ENCODE measurements at regions not wholly inside any gene's neighbourhood (a gene's known extent, or its start where the extent isn't known, plus 50 kb on each side); places are given as distances from the start of the nearest gene placed in this dataset.

DNA sequence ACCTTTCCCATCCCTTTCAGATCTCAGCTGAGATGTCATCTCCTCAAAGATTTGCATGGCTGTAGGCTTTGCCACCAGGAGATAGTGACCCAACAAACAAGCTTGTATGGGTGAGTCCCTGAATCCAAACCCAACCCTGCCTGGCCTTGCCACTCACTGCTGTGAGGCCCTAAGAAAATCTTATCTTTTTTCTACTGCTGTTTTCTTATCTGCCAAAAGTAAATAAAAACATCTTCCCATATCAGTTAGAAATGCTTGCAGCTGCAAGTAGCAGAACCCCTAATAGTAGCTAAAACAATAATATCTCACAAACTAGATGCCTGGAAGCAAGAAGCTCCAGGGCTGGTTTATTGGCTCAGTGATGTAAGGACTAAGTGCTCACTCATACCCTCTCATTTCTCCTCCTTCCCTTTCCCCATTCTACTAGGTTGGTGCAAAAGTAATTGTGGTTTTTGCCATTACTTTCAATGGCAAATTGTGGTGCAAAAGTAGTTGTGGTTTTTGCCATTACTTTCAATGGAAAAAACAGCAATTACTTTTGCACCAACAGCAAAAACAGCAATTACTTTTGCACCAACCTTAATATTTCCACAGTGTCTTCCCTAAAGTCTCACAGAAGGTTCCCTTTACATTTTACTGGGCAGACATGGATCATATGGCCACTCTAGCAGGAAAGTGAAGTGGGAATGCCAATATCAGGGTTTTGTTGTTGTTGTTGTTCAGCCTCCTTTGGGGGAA is 56.7 kb upstream of the PSMF1 start (continued):
- no peak for TF ChIP-seq SRSF1 (IDR thresholded peaks at IDR 0.05; ENCODE audit: low read depth, low read length)
- no peak for TF ChIP-seq ZNF507 (tag; conservative IDR thresholded peaks at IDR 0.05)
- no peak for TF ChIP-seq ZKSCAN1 (IDR thresholded peaks at IDR 0.05; ENCODE audit: low read depth, low read length)
- no peak for TF ChIP-seq PRPF4 (IDR thresholded peaks at IDR 0.05; ENCODE audit: insufficient read depth, low read depth, low read length, poor library complexity, severe bottlenecking)
- no peak for TF ChIP-seq RBM17 (IDR thresholded peaks at IDR 0.05; ENCODE audit: borderline replicate concordance, low read depth, low read length)
- TF ChIP-seq CBFA2T3 (IDR thresholded peaks at IDR 0.05), result peak; percentile 73
- TF ChIP-seq RBFOX2 (IDR thresholded peaks at IDR 0.05; ENCODE audit: low read depth, low read length), result no peak
- TF ChIP-seq, protein P1, sequence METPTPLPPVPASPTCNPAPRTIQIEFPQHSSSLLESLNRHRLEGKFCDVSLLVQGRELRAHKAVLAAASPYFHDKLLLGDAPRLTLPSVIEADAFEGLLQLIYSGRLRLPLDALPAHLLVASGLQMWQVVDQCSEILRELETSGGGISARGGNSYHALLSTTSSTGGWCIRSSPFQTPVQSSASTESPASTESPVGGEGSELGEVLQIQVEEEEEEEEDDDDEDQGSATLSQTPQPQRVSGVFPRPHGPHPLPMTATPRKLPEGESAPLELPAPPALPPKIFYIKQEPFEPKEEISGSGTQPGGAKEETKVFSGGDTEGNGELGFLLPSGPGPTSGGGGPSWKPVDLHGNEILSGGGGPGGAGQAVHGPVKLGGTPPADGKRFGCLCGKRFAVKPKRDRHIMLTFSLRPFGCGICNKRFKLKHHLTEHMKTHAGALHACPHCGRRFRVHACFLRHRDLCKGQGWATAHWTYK (CRISPR knock-in tag; IDR thresholded peaks at IDR 0.05), result no peak
- TF ChIP-seq CHCHD3 (CRISPR knock-in tag; IDR thresholded peaks at IDR 0.05), result no peak
- TF ChIP-seq, protein P2, sequence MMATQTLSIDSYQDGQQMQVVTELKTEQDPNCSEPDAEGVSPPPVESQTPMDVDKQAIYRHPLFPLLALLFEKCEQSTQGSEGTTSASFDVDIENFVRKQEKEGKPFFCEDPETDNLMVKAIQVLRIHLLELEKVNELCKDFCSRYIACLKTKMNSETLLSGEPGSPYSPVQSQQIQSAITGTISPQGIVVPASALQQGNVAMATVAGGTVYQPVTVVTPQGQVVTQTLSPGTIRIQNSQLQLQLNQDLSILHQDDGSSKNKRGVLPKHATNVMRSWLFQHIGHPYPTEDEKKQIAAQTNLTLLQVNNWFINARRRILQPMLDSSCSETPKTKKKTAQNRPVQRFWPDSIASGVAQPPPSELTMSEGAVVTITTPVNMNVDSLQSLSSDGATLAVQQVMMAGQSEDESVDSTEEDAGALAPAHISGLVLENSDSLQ (IDR thresholded peaks at IDR 0.05), result no peak
- TF ChIP-seq, protein P3, sequence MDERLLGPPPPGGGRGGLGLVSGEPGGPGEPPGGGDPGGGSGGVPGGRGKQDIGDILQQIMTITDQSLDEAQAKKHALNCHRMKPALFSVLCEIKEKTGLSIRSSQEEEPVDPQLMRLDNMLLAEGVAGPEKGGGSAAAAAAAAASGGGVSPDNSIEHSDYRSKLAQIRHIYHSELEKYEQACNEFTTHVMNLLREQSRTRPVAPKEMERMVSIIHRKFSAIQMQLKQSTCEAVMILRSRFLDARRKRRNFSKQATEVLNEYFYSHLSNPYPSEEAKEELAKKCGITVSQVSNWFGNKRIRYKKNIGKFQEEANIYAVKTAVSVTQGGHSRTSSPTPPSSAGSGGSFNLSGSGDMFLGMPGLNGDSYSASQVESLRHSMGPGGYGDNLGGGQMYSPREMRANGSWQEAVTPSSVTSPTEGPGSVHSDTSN (CRISPR knock-in tag; IDR thresholded peaks at IDR 0.05; ENCODE audit: low read depth), result no peak
- TF ChIP-seq, protein P3 (tag; conservative IDR thresholded peaks at IDR 0.05; ENCODE audit: low read depth), result no peak
- TF ChIP-seq HNRNPL (IDR thresholded peaks at IDR 0.05; ENCODE audit: low read depth, low read length), result no peak
- TF ChIP-seq ZNF175 (CRISPR knock-in tag; IDR thresholded peaks at IDR 0.05; ENCODE audit: low read depth), result no peak
- peak; percentile 63 for TF ChIP-seq DPF2 (IDR thresholded peaks at IDR 0.05)
- TF ChIP-seq WHSC1 (IDR thresholded peaks at IDR 0.05; ENCODE audit: low read length), result no peak
- no peak for TF ChIP-seq MCM5 (IDR thresholded peaks at IDR 0.05; ENCODE audit: low read depth)
- no peak for TF ChIP-seq ZNF174 (CRISPR knock-in tag; IDR thresholded peaks at IDR 0.05)
- TF ChIP-seq, protein P4, sequence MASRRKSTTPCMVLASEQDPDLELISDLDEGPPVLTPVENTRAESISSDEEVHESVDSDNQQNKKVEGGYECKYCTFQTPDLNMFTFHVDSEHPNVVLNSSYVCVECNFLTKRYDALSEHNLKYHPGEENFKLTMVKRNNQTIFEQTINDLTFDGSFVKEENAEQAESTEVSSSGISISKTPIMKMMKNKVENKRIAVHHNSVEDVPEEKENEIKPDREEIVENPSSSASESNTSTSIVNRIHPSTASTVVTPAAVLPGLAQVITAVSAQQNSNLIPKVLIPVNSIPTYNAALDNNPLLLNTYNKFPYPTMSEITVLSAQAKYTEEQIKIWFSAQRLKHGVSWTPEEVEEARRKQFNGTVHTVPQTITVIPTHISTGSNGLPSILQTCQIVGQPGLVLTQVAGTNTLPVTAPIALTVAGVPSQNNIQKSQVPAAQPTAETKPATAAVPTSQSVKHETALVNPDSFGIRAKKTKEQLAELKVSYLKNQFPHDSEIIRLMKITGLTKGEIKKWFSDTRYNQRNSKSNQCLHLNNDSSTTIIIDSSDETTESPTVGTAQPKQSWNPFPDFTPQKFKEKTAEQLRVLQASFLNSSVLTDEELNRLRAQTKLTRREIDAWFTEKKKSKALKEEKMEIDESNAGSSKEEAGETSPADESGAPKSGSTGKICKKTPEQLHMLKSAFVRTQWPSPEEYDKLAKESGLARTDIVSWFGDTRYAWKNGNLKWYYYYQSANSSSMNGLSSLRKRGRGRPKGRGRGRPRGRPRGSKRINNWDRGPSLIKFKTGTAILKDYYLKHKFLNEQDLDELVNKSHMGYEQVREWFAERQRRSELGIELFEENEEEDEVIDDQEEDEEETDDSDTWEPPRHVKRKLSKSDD (conservative IDR thresholded peaks at IDR 0.05; ENCODE audit: low read length), result no peak

Measured in K562 (cell line).